GM21423 (cell line): ENCODE measurements at regions not wholly inside any gene's neighbourhood (a gene's known extent, or its start where the extent isn't known, plus 50 kb on each side); places are given as distances from the start of the nearest gene placed in this dataset.
A peak's percentile ranks its signal among the peaks of the same experiment; 100 is the strongest.

Source experiments
- ATAC-seq: cut with Tn5 transposase; IDR thresholded peaks from one replicate; pipeline ENCODE4 v1.9.1; 2021; ENCODE audit warnings: mild to moderate bottlenecking, moderate library complexity; ENCODE audit not compliant: unreplicated experiment

- no peak for ATAC-seq
These were observed 433.2 kb downstream of the TNS3 start for GRCh38 chr7:47148536-47149207.

GRCh38 chr7:47147213-47147631, 434.7 kb downstream of the TNS3 start:
- ATAC-seq: peak; percentile 32

- no peak for ATAC-seq
These were observed 435.9 kb downstream of the TNS3 start for GRCh38 chr7:47145982-47146381.

- no peak for ATAC-seq
These were observed 436.7 kb downstream of the TNS3 start for GRCh38 chr7:47145186-47145725.

GRCh38 chr7:47143339-47143738, 438.6 kb downstream of the TNS3 start:
- no peak for ATAC-seq

GRCh38 chr7:47142867-47143175, 439.1 kb downstream of the TNS3 start:
- ATAC-seq: no peak

- no peak for ATAC-seq
These were observed 439.6 kb downstream of the TNS3 start for GRCh38 chr7:47142169-47142866.

- ATAC-seq: no peak
These were observed 449.4 kb downstream of the TNS3 start for GRCh38 chr7:47132471-47132870.

GRCh38 chr7:47128700-47129099, 453.2 kb downstream of the TNS3 start:
- ATAC-seq: no peak

GRCh38 chr7:47125529-47125928, 456.4 kb downstream of the TNS3 start:
- ATAC-seq: no peak

- no peak for ATAC-seq
These were observed 462.5 kb downstream of the TNS3 start for GRCh38 chr7:47119261-47119865.

- no peak for ATAC-seq
These were observed 477.7 kb downstream of the TNS3 start for GRCh38 chr7:47104206-47104549.

GRCh38 chr7:47103498-47104205, 478.3 kb downstream of the TNS3 start:
- ATAC-seq: no peak

GRCh38 chr7:47102331-47102841, 479.5 kb downstream of the TNS3 start:
- ATAC-seq: peak; percentile 47

GRCh38 chr7:47100817-47101435, 481.0 kb downstream of the TNS3 start:
- ATAC-seq: no peak

- ATAC-seq: no peak
These were observed 481.6 kb downstream of the TNS3 start for GRCh38 chr7:47100148-47100816.

GRCh38 chr7:47097431-47097830, 484.5 kb downstream of the TNS3 start:
- ATAC-seq: no peak

- no peak for ATAC-seq
These were observed 486.0 kb downstream of the TNS3 start for GRCh38 chr7:47095946-47096345.

GRCh38 chr7:47094462-47094861, 487.4 kb downstream of the TNS3 start:
- ATAC-seq: no peak
